Lung (tissue), 11 donors: ENCODE measurements at regions not wholly inside any gene's neighbourhood (a gene's known extent, or its start where the extent isn't known, plus 50 kb on each side); places are given as distances from the start of the nearest gene placed in this dataset.
"Not testable (repeated sequence)": the region's sequence is repeated elsewhere in the genome, so short reads cannot be mapped to it uniquely, and the experiment has no call there.

ENCODE experiments used
- ATAC-seq: fragments of 200-7000 bp; cut with Tn5 transposase; one replicate; pipeline ENCODE4 v1.9.1; 2020; ENCODE audit warnings: moderate number of reproducible peaks; ENCODE audit not compliant: insufficient read depth, low FRiP score
- DNase-seq, 3 donors: peaks; one replicate each; pipeline ENCODE4 v3.0.0-alpha.2; 2013 to 2017
- H3K27ac ChIP-seq, 2 donors: one replicate each; pipeline ENCODE4 v1.5.1; 2013; ENCODE audit warnings: mild to moderate bottlenecking in 2 of 2, moderate library complexity in 2 of 2, control low read depth in 1 of 2, inconsistent platforms in 1 of 2, low read depth in 1 of 2, low read length in 1 of 2
- H3K27me3 ChIP-seq, 3 donors: one replicate each; pipeline ENCODE4 v1.5.1; 2013; ENCODE audit warnings: low read length in 2 of 3; ENCODE audit not compliant: control insufficient read depth in 3 of 3, insufficient read depth in 3 of 3
- H3K36me3 ChIP-seq, 4 donors: one replicate each; pipeline ENCODE4 v1.5.1; 2013; ENCODE audit warnings: low read length in 4 of 4, mild to moderate bottlenecking in 1 of 4, moderate library complexity in 1 of 4; ENCODE audit not compliant: control insufficient read depth in 4 of 4, insufficient read depth in 4 of 4
- H3K4me1 ChIP-seq, 5 donors: one replicate each; pipeline ENCODE4 v1.5.1; 2013; ENCODE audit warnings: low read length in 5 of 5, mild to moderate bottlenecking in 2 of 5, moderate library complexity in 1 of 5; ENCODE audit not compliant: control insufficient read depth in 5 of 5, insufficient read depth in 5 of 5
- H3K4me3 ChIP-seq: one replicate; pipeline ENCODE4 v1.5.1; 2013; ENCODE audit warnings: mild to moderate bottlenecking, control low read depth, moderate library complexity
- H3K9ac ChIP-seq, 2 donors: one replicate each; pipeline ENCODE4 v1.5.1; 2013; ENCODE audit warnings: low read length in 2 of 2, control low read depth in 1 of 2; ENCODE audit not compliant: insufficient read depth in 1 of 2
- H3K9me3 ChIP-seq, 4 donors: one replicate each; pipeline ENCODE4 v1.5.1; 2013; ENCODE audit warnings: low read length in 3 of 4, mild to moderate bottlenecking in 1 of 4, moderate library complexity in 1 of 4; ENCODE audit not compliant: control insufficient read depth in 4 of 4, insufficient read depth in 3 of 4
- CTCF ChIP-seq: IDR thresholded peaks from 2 replicates; pipeline ENCODE4 v1.5.1; 2012; ENCODE audit warnings: mild to moderate bottlenecking; ENCODE audit errors: control extremely low read depth, extremely low read depth
- WGBS, 2 donors: extraction: QIAGEN DNeasy Blood & Tissue Kit; methylation state at CpG; one replicate each; pipeline ENCODE4 v1.1.7; 2013; 5-methylcytosine and 5-hydroxymethylcytosine counted together
- donor health status: control.
- donor health status: control.
- donor health status: Bipolar disorder and iron deficiency.
- donor health status: healthy.
- donor health status: DM: yes; HTN: yes; CAD: no.

GRCh38 chr3:139140553-139140952 lies 95.9 kb upstream of the PRR23C start:
- TF ChIP-seq CTCF = no peak
- DNase-seq (no peak), ATAC-seq (no peak)
- Histone ChIP-seq H3K36me3 (no peaks in the 10 kb centered on the region), H3K27me3 (no peaks in the 10 kb centered on the region), H3K9me3 (no peaks in the 10 kb centered on the region), H3K27ac (no peak overlapping the region), H3K9ac (no peak overlapping the region), H3K4me1 (no peaks in the 10 kb centered on the region), H3K4me3 (no peak overlapping the region)

GRCh38 chr3:139145980-139146379 lies 101.3 kb upstream of the PRR23C start:
- not testable (repeated sequence) for H3K27me3 ChIP-seq, H3K9ac ChIP-seq

GRCh38 chr3:139151530-139151929 lies 106.8 kb upstream of the PRR23C start:
- TF ChIP-seq CTCF = no peak
- no peaks in the 10 kb centered on the region for H3K36me3 ChIP-seq
- H3K9ac ChIP-seq = no peak overlapping the region
- no peak overlapping the region for H3K27ac ChIP-seq
- H3K9me3 ChIP-seq = no peaks in the 10 kb centered on the region
- 97% methylated on average over 1 of the region's 1 CpG for WGBS, 2 donors
- H3K27me3 ChIP-seq = no peaks in the 10 kb centered on the region
- no peak for DNase-seq
- no peaks in the 10 kb centered on the region for H3K4me1 ChIP-seq
- no peak for ATAC-seq
- H3K4me3 ChIP-seq = no peak overlapping the region

More at GRCh38 chr3:139145980-139146379, 101.3 kb upstream of the PRR23C start:
- WGBS, 2 donors = 60 to 79% methylated on average over 4 of the region's 4 CpGs
- not testable (repeated sequence) for H3K4me1 ChIP-seq, H3K36me3 ChIP-seq, ATAC-seq, H3K27ac ChIP-seq, H3K9me3 ChIP-seq, DNase-seq, H3K4me3 ChIP-seq

- not testable (repeated sequence) for H3K27ac ChIP-seq, ATAC-seq, H3K4me1 ChIP-seq, DNase-seq, H3K9ac ChIP-seq, H3K27me3 ChIP-seq, H3K4me3 ChIP-seq, H3K36me3 ChIP-seq, H3K9me3 ChIP-seq
These were observed 108.7 kb upstream of the PRR23C start for GRCh38 chr3:139153434-139153833.
